H9 (cell line): ENCODE measurements at regions not wholly inside any gene's neighbourhood (a gene's known extent, or its start where the extent isn't known, plus 50 kb on each side); places are given as distances from the start of the nearest gene placed in this dataset.

Source experiments
- DNase-seq: peaks from one replicate; pipeline ENCODE4 v3.0.0-alpha.2; 2017
- H2AFZ ChIP-seq: one replicate; pipeline ENCODE4 v1.6.1; 2013; ENCODE audit warnings: mild to moderate bottlenecking, low read length, control low read depth, moderate library complexity
- H2AK5ac ChIP-seq: 2 replicates; pipeline ENCODE4 v1.6.1; 2013; ENCODE audit warnings: low read length, control low read depth, mixed read lengths; ENCODE audit not compliant: insufficient read length
- H2BK120ac ChIP-seq: one replicate; pipeline ENCODE4 v1.6.1; 2013; ENCODE audit warnings: low read depth, mild to moderate bottlenecking, low read length, control low read depth, inconsistent platforms; ENCODE audit not compliant: poor library complexity, severe bottlenecking
- H2BK12ac ChIP-seq: 2 replicates; pipeline ENCODE4 v1.6.1; 2013; ENCODE audit warnings: low read length, control low read depth, mixed read lengths, low read depth; ENCODE audit not compliant: insufficient read length
- H2BK15ac ChIP-seq: 2 replicates; pipeline ENCODE4 v1.6.1; 2013; ENCODE audit warnings: low read depth, low read length, control low read depth
- H2BK20ac ChIP-seq: one replicate; pipeline ENCODE4 v1.6.1; 2013; ENCODE audit warnings: low read depth, mild to moderate bottlenecking, low read length, control low read depth, inconsistent platforms; ENCODE audit not compliant: poor library complexity, severe bottlenecking
- H2BK5ac ChIP-seq: 2 replicates; pipeline ENCODE4 v1.6.1; 2013; ENCODE audit warnings: low read length, control low read depth, mixed read lengths; ENCODE audit not compliant: insufficient read length
- H3K14ac ChIP-seq: 2 replicates; pipeline ENCODE4 v1.6.1; 2013; ENCODE audit warnings: low read length, control low read depth; ENCODE audit not compliant: insufficient read depth
- H3K18ac ChIP-seq: 2 replicates; pipeline ENCODE4 v1.6.1; 2013; ENCODE audit warnings: low read depth, mild to moderate bottlenecking, mixed read lengths, low read length, control low read depth; ENCODE audit not compliant: insufficient read length
- H3K23ac ChIP-seq: 2 replicates; pipeline ENCODE4 v1.6.1; 2013; ENCODE audit warnings: low read length, control low read depth, mixed read lengths, low read depth; ENCODE audit not compliant: insufficient read length
- H3K23me2 ChIP-seq: 2 replicates; pipeline ENCODE4 v1.6.1; 2013; ENCODE audit warnings: low read depth, mild to moderate bottlenecking, mixed read lengths, low read length, control low read depth; ENCODE audit not compliant: insufficient read length, poor library complexity, severe bottlenecking
- H3K27ac ChIP-seq: 2 replicates; pipeline ENCODE4 v1.5.1; 2013; ENCODE audit warnings: low read length, control low read depth, mixed read lengths, low read depth; ENCODE audit not compliant: insufficient read length
- H3K27me3 ChIP-seq: 2 replicates; pipeline ENCODE4 v1.6.1; 2013; ENCODE audit warnings: low read length, control low read depth, inconsistent platforms; ENCODE audit not compliant: insufficient read depth
- H3K4ac ChIP-seq: 2 replicates; pipeline ENCODE4 v1.6.1; 2013; ENCODE audit warnings: low read depth, mild to moderate bottlenecking, control low read depth, inconsistent platforms, low read length, moderate library complexity
- H3K4me1 ChIP-seq: 2 replicates; pipeline ENCODE4 v1.6.1; 2013; ENCODE audit warnings: low read length, control low read depth, inconsistent platforms; ENCODE audit not compliant: insufficient read depth
- H3K4me2 ChIP-seq: 2 replicates; pipeline ENCODE4 v1.6.1; 2013; ENCODE audit warnings: low read length, control low read depth, mixed read lengths; ENCODE audit not compliant: insufficient read length, insufficient read depth
- H3K56ac ChIP-seq: 2 replicates; pipeline ENCODE4 v1.6.1; 2013; ENCODE audit warnings: low read depth, mild to moderate bottlenecking, mixed read lengths, low read length, control low read depth; ENCODE audit not compliant: insufficient read length
- H3K79me1 ChIP-seq: 2 replicates; pipeline ENCODE4 v1.6.1; 2013; ENCODE audit warnings: low read depth, mild to moderate bottlenecking, moderate library complexity, low read length, control low read depth, inconsistent platforms; ENCODE audit not compliant: insufficient read depth, poor library complexity, severe bottlenecking
- H3K79me2 ChIP-seq: 2 replicates; pipeline ENCODE4 v1.6.1; 2013; ENCODE audit warnings: low read length, control low read depth, inconsistent platforms; ENCODE audit not compliant: insufficient read depth
- H3K9ac ChIP-seq: 2 replicates; pipeline ENCODE4 v1.6.1; 2013; ENCODE audit warnings: low read length, control low read depth, mixed read lengths; ENCODE audit not compliant: insufficient read length; ENCODE audit errors: extremely low read depth
- H3K9me3 ChIP-seq: one replicate; pipeline ENCODE4 v1.6.1; 2013; ENCODE audit warnings: low read depth, low read length, inconsistent platforms; ENCODE audit not compliant: control insufficient read depth
- H3T11ph ChIP-seq: one replicate; pipeline ENCODE4 v1.6.1; 2013; ENCODE audit warnings: mild to moderate bottlenecking, low read length, control low read depth, inconsistent platforms
- H4K20me1 ChIP-seq: one replicate; pipeline ENCODE4 v1.6.1; 2013; ENCODE audit not compliant: control insufficient read depth, insufficient read length, insufficient read depth
- H4K5ac ChIP-seq: 2 replicates; pipeline ENCODE4 v1.6.1; 2013; ENCODE audit warnings: low read depth, mild to moderate bottlenecking, mixed read lengths, low read length, control low read depth; ENCODE audit not compliant: insufficient read length
- H4K8ac ChIP-seq: replicated peaks from 2 replicates; pipeline ENCODE4 v1.6.1; 2013; ENCODE audit warnings: low read length, control low read depth, mixed read lengths, low read depth; ENCODE audit not compliant: insufficient read length
- H4K91ac ChIP-seq: 2 replicates; pipeline ENCODE4 v1.6.1; 2013; ENCODE audit warnings: low read depth, mild to moderate bottlenecking, moderate library complexity, mixed read lengths, low read length, control low read depth; ENCODE audit not compliant: insufficient read length
- H3K27ac Mint-ChIP-seq, 3 experiments: 2 replicates in 2 of 3; 3 replicates in 1 of 3; pipeline ENCODE4 v1.8.0; 2020 to 2021; ENCODE audit warnings: mixed read lengths in 3 of 3, mild to moderate bottlenecking in 1 of 3, moderate library complexity in 1 of 3
- H3K27me3 Mint-ChIP-seq: 2 replicates; pipeline ENCODE4 v1.8.0; 2021; ENCODE audit warnings: low read depth, mild to moderate bottlenecking, moderate library complexity, mixed read lengths
- H3K36me3 Mint-ChIP-seq, 3 experiments: 2 replicates in 2 of 3; 3 replicates in 1 of 3; pipeline ENCODE4 v1.8.0; 2020 to 2021; ENCODE audit warnings: low read depth in 3 of 3, mixed read lengths in 3 of 3; ENCODE audit not compliant: insufficient read depth in 1 of 3
- H3K4me1 Mint-ChIP-seq, 2 experiments: 2 replicates each; pipeline ENCODE4 v1.8.0; 2020; ENCODE audit warnings: mixed read lengths in 2 of 2
- H3K4me3 Mint-ChIP-seq, 2 experiments: 2 replicates in 1 of 2; 3 replicates in 1 of 2; pipeline ENCODE4 v1.8.0; 2020 to 2021; ENCODE audit warnings: mild to moderate bottlenecking in 2 of 2, mixed read lengths in 2 of 2, moderate library complexity in 1 of 2
- H3K9me3 Mint-ChIP-seq, 2 experiments: 2 replicates in 1 of 2; 3 replicates in 1 of 2; pipeline ENCODE4 v1.8.0; 2020; ENCODE audit warnings: mild to moderate bottlenecking in 2 of 2, mixed read lengths in 2 of 2, moderate library complexity in 1 of 2
- WGBS: extraction: QIAGEN DNeasy Blood & Tissue Kit; methylation state at CpG from one replicate; pipeline ENCODE4 v1.1.7; 2013; ENCODE audit warnings: missing lambda C conversion rate, low lambda C conversion rate, mixed read lengths; ENCODE audit not compliant: insufficient read length; ENCODE audit errors: extremely low coverage; 5-methylcytosine and 5-hydroxymethylcytosine counted together
- TF ChIP-seq, protein P1 (sequence below): fragments of 200-600 bp; sonication (generic); conservative IDR thresholded peaks from 3 replicates; pipeline ENCODE4 v1.8.0; 2021; ENCODE audit warnings: antibody characterized with exemption, mild to moderate bottlenecking

DNA sequence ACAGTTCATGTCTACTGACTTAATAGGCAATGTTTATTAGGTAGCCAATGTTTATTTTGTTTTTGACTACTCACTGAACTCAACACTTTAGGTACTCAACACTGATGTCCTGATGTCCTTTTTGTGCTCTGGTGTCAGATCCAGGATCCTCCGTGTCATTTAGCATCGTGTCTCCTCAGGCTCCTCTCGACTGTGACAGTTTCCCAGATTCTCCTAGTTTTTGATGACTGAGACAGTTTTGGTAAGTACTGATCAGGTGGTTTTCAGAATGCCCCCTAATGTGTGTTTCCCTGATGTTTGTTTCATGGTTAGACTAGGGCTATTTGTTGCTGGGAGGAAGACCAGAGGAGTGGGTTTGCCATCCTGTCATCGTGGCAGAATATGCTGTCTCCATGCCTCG lies 719.7 kb upstream of the SOX11 start:
- H2BK5ac ChIP-seq: no peak overlapping the region
- H3K27me3 ChIP-seq: no peaks in the 10 kb centered on the region
- H2AK5ac ChIP-seq: no peak overlapping the region
- H3K27ac ChIP-seq: no peak overlapping the region
- no peaks in the 10 kb centered on the region for H3K23me2 ChIP-seq
- no peak overlapping the region for H2AFZ ChIP-seq
- no peaks in the 10 kb centered on the region for H3K79me1 ChIP-seq
- H2BK15ac ChIP-seq: no peak overlapping the region
- H3K4me2 ChIP-seq: no peak overlapping the region
- no peak overlapping the region for H3T11ph ChIP-seq
- TF ChIP-seq, protein P1, sequence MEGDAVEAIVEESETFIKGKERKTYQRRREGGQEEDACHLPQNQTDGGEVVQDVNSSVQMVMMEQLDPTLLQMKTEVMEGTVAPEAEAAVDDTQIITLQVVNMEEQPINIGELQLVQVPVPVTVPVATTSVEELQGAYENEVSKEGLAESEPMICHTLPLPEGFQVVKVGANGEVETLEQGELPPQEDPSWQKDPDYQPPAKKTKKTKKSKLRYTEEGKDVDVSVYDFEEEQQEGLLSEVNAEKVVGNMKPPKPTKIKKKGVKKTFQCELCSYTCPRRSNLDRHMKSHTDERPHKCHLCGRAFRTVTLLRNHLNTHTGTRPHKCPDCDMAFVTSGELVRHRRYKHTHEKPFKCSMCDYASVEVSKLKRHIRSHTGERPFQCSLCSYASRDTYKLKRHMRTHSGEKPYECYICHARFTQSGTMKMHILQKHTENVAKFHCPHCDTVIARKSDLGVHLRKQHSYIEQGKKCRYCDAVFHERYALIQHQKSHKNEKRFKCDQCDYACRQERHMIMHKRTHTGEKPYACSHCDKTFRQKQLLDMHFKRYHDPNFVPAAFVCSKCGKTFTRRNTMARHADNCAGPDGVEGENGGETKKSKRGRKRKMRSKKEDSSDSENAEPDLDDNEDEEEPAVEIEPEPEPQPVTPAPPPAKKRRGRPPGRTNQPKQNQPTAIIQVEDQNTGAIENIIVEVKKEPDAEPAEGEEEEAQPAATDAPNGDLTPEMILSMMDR: no peak
- peaks cover 0 to 2% of the 10 kb centered on the region in 2 experiments; a peak in 2 of 4 replicates for H3K4me1 Mint-ChIP-seq
- no peaks in the 10 kb centered on the region for H3K9me3 Mint-ChIP-seq
- DNase-seq: no peak
- H3K9me3 ChIP-seq: no peaks in the 10 kb centered on the region
- no peak overlapping the region for H2BK20ac ChIP-seq
- H4K8ac ChIP-seq: no peak overlapping the region
- no peak overlapping the region for H3K18ac ChIP-seq
- H3K79me2 ChIP-seq: no peaks in the 10 kb centered on the region
- no peaks in the 10 kb centered on the region for H3K27me3 Mint-ChIP-seq
- no peaks in the 10 kb centered on the region for H4K20me1 ChIP-seq
- no peak overlapping the region for H3K23ac ChIP-seq
- H4K91ac ChIP-seq: no peak overlapping the region
- H3K4ac ChIP-seq: no peak overlapping the region
- H3K4me1 ChIP-seq: no peaks in the 10 kb centered on the region
- no peak overlapping the region for H2BK12ac ChIP-seq
- H3K14ac ChIP-seq: no peak overlapping the region
- H3K4me3 Mint-ChIP-seq: no peak overlapping the region
- H2BK120ac ChIP-seq: no peak overlapping the region
- H3K36me3 Mint-ChIP-seq: no peaks in the 10 kb centered on the region; a peak in 1 of 7 replicates
- WGBS: no CpG with 5 or more reads among the region's 5 CpGs
- H4K5ac ChIP-seq: no peak overlapping the region
- H3K27ac Mint-ChIP-seq: no peak overlapping the region
- H3K56ac ChIP-seq: no peak overlapping the region
- no peak overlapping the region for H3K9ac ChIP-seq
